GM19455 (cell line): ENCODE measurements at regions not wholly inside any gene's neighbourhood (a gene's known extent, or its start where the extent isn't known, plus 50 kb on each side); places are given as distances from the start of the nearest gene placed in this dataset.

Experiments
- ATAC-seq: cut with Tn5 transposase; IDR thresholded peaks from one replicate; pipeline ENCODE4 v1.9.1; 2021; ENCODE audit not compliant: unreplicated experiment

- no peak for ATAC-seq
Measured at GRCh38 chr2:168375195-168375798, 80.8 kb upstream of the CERS6 start.

DNA sequence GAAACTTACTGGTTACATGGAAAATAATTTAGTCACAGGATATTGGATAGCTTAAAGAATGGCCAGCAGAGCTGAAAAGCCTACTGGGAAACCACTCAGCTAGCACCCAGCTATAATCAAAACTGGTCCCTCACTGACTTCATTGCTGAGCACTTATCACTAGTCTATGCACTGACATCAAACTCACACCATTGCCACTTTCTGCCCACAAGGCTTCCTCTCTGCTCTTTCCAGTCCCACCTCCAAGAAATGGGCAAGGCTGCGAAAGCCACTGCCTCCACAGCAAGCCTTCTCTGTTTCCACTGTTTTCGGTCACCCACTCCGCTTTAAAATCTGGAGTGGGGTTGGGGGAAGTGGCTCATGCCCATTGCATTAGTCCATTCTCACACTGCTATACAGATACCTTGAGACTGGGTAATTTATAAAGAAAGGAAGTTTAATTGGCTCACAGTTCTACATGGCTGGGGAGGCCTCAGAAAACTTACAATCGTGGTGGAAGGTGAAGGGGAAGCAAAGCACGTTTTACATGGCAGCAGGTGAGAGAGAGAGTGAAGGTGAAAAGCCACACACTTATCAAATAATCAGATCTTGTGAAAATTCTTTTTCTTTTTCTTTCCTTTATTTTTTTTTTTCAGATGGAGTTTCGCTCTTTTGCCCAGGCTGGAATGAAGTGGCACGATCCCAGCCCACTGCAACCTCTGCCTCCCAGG lies 77.0 kb upstream of the CERS6 start:
- ATAC-seq, result no peak

GRCh38 chr2:168380500-168380899 lies 75.6 kb upstream of the CERS6 start:
- no peak for ATAC-seq

DNA sequence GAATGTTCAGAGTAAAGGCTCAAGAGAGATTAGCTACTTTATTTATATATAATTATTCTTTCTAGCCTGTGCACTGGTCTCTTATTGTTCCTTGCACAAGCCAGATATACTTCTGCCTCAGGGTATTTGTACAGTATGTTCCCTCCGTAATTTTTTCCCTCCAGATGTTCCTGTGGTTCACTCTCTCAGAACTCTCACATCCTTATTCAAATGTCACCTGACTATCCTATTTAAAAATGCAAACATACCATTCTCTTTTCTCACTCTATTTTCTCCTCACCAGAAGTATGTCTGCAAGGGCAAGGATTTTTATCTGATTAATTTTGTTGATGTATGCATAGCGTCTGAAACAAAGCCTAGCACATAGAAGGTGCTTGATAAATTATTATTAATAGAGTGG lies 64.0 kb upstream of the CERS6 start:
- no peak for ATAC-seq

GRCh38 chr2:168392797-168393196 lies 63.3 kb upstream of the CERS6 start:
- ATAC-seq, result no peak

- no peak for ATAC-seq
Measured at GRCh38 chr2:168394262-168394661, 61.8 kb upstream of the CERS6 start.

DNA sequence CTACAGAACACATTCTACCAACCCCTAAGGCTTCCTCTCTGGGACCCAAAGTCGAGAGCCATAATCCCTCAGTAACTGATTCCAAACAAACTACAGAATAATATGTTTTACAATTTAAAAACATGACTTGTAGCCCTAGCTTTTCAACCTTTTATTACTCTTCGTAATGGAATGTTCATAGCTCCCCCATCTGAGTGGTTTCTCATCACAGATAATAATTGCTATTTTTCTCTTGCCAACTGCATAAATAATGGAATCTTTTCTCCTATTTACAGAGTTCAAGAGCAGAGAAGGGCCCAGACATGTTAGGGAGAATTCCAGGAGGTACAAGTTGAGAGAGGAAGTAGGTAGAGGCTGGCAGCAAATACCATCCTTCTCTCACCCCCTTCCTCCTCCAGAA lies 59.9 kb upstream of the CERS6 start:
- no peak for ATAC-seq

- ATAC-seq, result no peak
Measured at GRCh38 chr2:168397629-168398028, 58.4 kb upstream of the CERS6 start.

DNA sequence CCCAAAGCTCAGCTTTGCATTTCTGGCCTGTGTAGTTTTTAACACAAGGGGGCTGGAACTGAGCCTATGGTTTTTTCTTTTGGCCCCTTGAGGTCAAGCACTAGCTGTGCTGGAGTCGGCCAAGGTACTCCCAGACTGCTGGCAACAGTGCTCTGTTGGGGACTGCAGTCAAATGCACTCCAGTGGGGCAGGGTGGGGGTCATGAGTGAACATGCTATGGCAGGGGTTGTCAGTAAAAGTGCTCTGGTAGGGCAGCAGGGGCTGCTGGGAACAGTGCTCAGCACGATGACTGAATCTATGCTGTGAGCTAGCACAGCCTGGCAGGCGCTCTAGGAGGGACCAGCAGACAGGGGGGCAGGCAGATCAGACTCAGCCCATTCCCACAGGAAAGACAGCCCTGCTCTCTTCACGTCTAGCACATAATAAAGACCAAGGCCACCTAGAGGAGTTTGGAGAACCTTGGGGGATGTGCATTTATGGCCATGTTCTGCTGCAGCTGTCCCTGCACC lies 55.0 kb upstream of the CERS6 start:
- ATAC-seq, result no peak

DNA sequence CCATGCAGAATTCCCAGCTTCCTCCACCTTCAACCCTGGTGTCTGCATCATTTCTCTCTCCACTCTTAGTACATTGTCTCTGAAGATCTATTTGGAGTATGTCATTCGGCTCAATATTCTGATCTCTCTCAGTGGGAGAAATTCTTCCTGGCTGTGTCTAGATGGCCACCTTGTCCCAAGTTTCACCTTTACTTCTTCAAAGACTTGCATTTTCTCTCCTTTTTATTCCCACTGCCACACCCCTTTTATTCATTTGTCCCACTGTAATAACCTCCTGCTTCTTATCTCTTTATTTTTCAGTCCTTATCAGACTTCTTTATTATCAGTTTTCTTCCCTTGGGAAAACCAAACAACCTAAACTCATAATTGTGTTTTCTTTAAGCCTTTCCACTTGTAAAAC lies 54.3 kb upstream of the CERS6 start:
- no peak for ATAC-seq

GRCh38 chr2:168402531-168402930 lies 53.5 kb upstream of the CERS6 start:
- no peak for ATAC-seq

GRCh38 chr2:168403736-168404135 lies 52.3 kb upstream of the CERS6 start:
- ATAC-seq, result no peak

GRCh38 chr2:168404764-168405163 lies 51.3 kb upstream of the CERS6 start:
- no peak for ATAC-seq
